Neural progenitor cell (in vitro differentiated cells): ENCODE measurements at regions not wholly inside any gene's neighbourhood (a gene's known extent, or its start where the extent isn't known, plus 50 kb on each side); places are given as distances from the start of the nearest gene placed in this dataset.

ENCODE experiments used
- EZH2 ChIP-seq: fragments of 200-600 bp; sonication (generic); IDR thresholded peaks from 2 replicates; pipeline ENCODE4 v1.6.1; 2017; ENCODE audit warnings: antibody characterized with exemption, mild to moderate bottlenecking, moderate library complexity
- TF ChIP-seq, protein P1 (sequence below): fragments of 200-600 bp; sonication (generic); IDR thresholded peaks from 2 replicates; pipeline ENCODE4 v1.5.1; 2017; ENCODE audit warnings: antibody characterized with exemption, mild to moderate bottlenecking

- TF ChIP-seq, protein P1, sequence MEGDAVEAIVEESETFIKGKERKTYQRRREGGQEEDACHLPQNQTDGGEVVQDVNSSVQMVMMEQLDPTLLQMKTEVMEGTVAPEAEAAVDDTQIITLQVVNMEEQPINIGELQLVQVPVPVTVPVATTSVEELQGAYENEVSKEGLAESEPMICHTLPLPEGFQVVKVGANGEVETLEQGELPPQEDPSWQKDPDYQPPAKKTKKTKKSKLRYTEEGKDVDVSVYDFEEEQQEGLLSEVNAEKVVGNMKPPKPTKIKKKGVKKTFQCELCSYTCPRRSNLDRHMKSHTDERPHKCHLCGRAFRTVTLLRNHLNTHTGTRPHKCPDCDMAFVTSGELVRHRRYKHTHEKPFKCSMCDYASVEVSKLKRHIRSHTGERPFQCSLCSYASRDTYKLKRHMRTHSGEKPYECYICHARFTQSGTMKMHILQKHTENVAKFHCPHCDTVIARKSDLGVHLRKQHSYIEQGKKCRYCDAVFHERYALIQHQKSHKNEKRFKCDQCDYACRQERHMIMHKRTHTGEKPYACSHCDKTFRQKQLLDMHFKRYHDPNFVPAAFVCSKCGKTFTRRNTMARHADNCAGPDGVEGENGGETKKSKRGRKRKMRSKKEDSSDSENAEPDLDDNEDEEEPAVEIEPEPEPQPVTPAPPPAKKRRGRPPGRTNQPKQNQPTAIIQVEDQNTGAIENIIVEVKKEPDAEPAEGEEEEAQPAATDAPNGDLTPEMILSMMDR, result no peak
- TF ChIP-seq EZH2, result no peak
These were observed 2233.9 kb upstream of the TENM3 start for GRCh38 chr4:180009316-180009715.
